HG03025 (cell line): ENCODE measurements at regions not wholly inside any gene's neighbourhood (a gene's known extent, or its start where the extent isn't known, plus 50 kb on each side); places are given as distances from the start of the nearest gene placed in this dataset.
"Not testable (repeated sequence)": the region's sequence is repeated elsewhere in the genome, so short reads cannot be mapped to it uniquely, and the experiment has no call there.

Experiments
- ATAC-seq: cut with Tn5 transposase; IDR thresholded peaks from one replicate; pipeline ENCODE4 v1.9.1; 2021; ENCODE audit warnings: mild to moderate bottlenecking, moderate library complexity; ENCODE audit not compliant: unreplicated experiment, low FRiP score

GRCh38 chr4:145255311-145255710 lies 74.9 kb upstream of the OTUD4 start:
- ATAC-seq, result not testable (repeated sequence)

GRCh38 chr4:145252190-145252589 lies 71.8 kb upstream of the OTUD4 start:
- no peak for ATAC-seq

- no peak for ATAC-seq
Measured at GRCh38 chr4:145251391-145251790, 71.0 kb upstream of the OTUD4 start.

GRCh38 chr4:145248971-145249370 lies 68.6 kb upstream of the OTUD4 start:
- no peak for ATAC-seq

GRCh38 chr4:145248502-145248901 lies 68.1 kb upstream of the OTUD4 start:
- ATAC-seq, result no peak

GRCh38 chr4:145234091-145234706 lies 53.8 kb upstream of the OTUD4 start:
- peak; percentile 93 for ATAC-seq

- no peak for ATAC-seq
Measured at GRCh38 chr4:145231906-145232700, 51.7 kb upstream of the OTUD4 start.

GRCh38 chr4:145230726-145231125 lies 50.3 kb upstream of the OTUD4 start:
- ATAC-seq, result no peak
